ENCODE measurements at regions not wholly inside any gene's neighbourhood (a gene's known extent, or its start where the extent isn't known, plus 50 kb on each side); places are given as distances from the start of the nearest gene placed in this dataset.

- H3K4me3 ChIP-seq (ENCODE audit: low read depth, low read length): no peak overlapping the region
- no peak for DNase-seq (ENCODE audit: low read depth)
- no peak for TF ChIP-seq CTCF (conservative IDR thresholded peaks at IDR 0.05; ENCODE audit: low read depth, low read length)
Measured at GRCh38 chr20:56897318-56897957, 268.3 kb downstream of the TFAP2C start.

GRCh38 chr20:56897958-56898349, 268.8 kb downstream of the TFAP2C start:
- no peak overlapping the region for H3K4me3 ChIP-seq (ENCODE audit: low read depth, low read length)
- DNase-seq (ENCODE audit: low read depth): no peak
- no peak for TF ChIP-seq CTCF (conservative IDR thresholded peaks at IDR 0.05; ENCODE audit: low read depth, low read length)

- no peak for DNase-seq (ENCODE audit: low read depth)
- no peak overlapping the region for H3K4me3 ChIP-seq (ENCODE audit: low read depth, low read length)
- TF ChIP-seq CTCF (conservative IDR thresholded peaks at IDR 0.05; ENCODE audit: low read depth, low read length): no peak
Measured at GRCh38 chr20:56899506-56899905, 270.4 kb downstream of the TFAP2C start.

- no peak for TF ChIP-seq CTCF (conservative IDR thresholded peaks at IDR 0.05; ENCODE audit: low read depth, low read length)
- DNase-seq (ENCODE audit: low read depth): no peak
- no peak overlapping the region for H3K4me3 ChIP-seq (ENCODE audit: low read depth, low read length)
Measured at GRCh38 chr20:56900252-56900651, 271.1 kb downstream of the TFAP2C start.

GRCh38 chr20:56903421-56903820, 274.3 kb downstream of the TFAP2C start:
- no peak for TF ChIP-seq CTCF (conservative IDR thresholded peaks at IDR 0.05; ENCODE audit: low read depth, low read length)
- no peak for DNase-seq (ENCODE audit: low read depth)
- no peak overlapping the region for H3K4me3 ChIP-seq (ENCODE audit: low read depth, low read length)

- no peak overlapping the region for H3K4me3 ChIP-seq (ENCODE audit: low read depth, low read length)
- DNase-seq (ENCODE audit: low read depth): no peak
- no peak for TF ChIP-seq CTCF (conservative IDR thresholded peaks at IDR 0.05; ENCODE audit: low read depth, low read length)
Measured at GRCh38 chr20:56903858-56904257, 274.8 kb downstream of the TFAP2C start.

Measured in choroid plexus epithelial cell (primary cell).